ENCODE measurements at regions not wholly inside any gene's neighbourhood (a gene's known extent, or its start where the extent isn't known, plus 50 kb on each side); places are given as distances from the start of the nearest gene placed in this dataset.
A peak's percentile ranks its signal among the peaks of the same experiment; 100 is the strongest.

GRCh38 chr1:218785928-218786327, 387.8 kb upstream of the LYPLAL1 start:
- Histone ChIP-seq H3K4me3 (no peak overlapping the region), H3K27me3 (no peaks in the 10 kb centered on the region), H3K4me1 (peaks cover 0 to 4% (median 0%) of the 10 kb centered on the region in 3 donors), H3K9me3 (no peaks in the 10 kb centered on the region), H3K36me3 (no peaks in the 10 kb centered on the region), H3K27ac (peak overlapping the region in 1 of 4 donors; percentile 1)
- intact Hi-C loops (cut with DNase I) = no loop called here
- TF ChIP-seq POLR2A (IDR thresholded peaks at IDR 0.05) = no peak
- TF ChIP-seq CTCF (IDR thresholded peaks at IDR 0.05) = no peak
- DNase-seq = no peak
- WGBS, 2 donors = 22 to 47% methylated on average over 3 to 4 of the region's 4 CpGs

GRCh38 chr1:218787826-218788225, 385.9 kb upstream of the LYPLAL1 start:
- DNase-seq = no peak
- TF ChIP-seq POLR2A (IDR thresholded peaks at IDR 0.05) = no peak
- no peak for TF ChIP-seq CTCF (IDR thresholded peaks at IDR 0.05)
- intact Hi-C loops (cut with DNase I) = no loop called here

GRCh38 chr1:218796773-218797172, 376.9 kb upstream of the LYPLAL1 start:
- H3K27ac ChIP-seq = no peak overlapping the region
- no peaks in the 10 kb centered on the region for H3K36me3 ChIP-seq
- H3K4me3 ChIP-seq = no peak overlapping the region
- no peak for DNase-seq
- no peaks in the 10 kb centered on the region for H3K27me3 ChIP-seq
- H3K4me1 ChIP-seq = no peaks in the 10 kb centered on the region
- WGBS, 2 donors = 75 to 93% methylated on average over 3 of the region's 3 CpGs
- intact Hi-C loops (cut with DNase I) = no loop called here
- TF ChIP-seq CTCF (IDR thresholded peaks at IDR 0.05) = no peak
- TF ChIP-seq POLR2A (IDR thresholded peaks at IDR 0.05) = no peak
- H3K9me3 ChIP-seq = no peaks in the 10 kb centered on the region

More at GRCh38 chr1:218787826-218788225, 385.9 kb upstream of the LYPLAL1 start:
- no peak overlapping the region for H3K27ac ChIP-seq
- no peaks in the 10 kb centered on the region for H3K27me3 ChIP-seq
- peaks cover 0 to 4% (median 0%) of the 10 kb centered on the region in 3 donors for H3K4me1 ChIP-seq
- H3K9me3 ChIP-seq = no peaks in the 10 kb centered on the region
- no peaks in the 10 kb centered on the region for H3K36me3 ChIP-seq
- 62 to 79% methylated on average over 6 of the region's 6 CpGs for WGBS, 2 donors
- no peak overlapping the region for H3K4me3 ChIP-seq

- intact Hi-C loops (cut with DNase I) = no loop called here
- Histone ChIP-seq H3K27me3 (no peaks in the 10 kb centered on the region), H3K27ac (no peak overlapping the region), H3K9me3 (no peaks in the 10 kb centered on the region), H3K4me3 (no peak overlapping the region), H3K4me1 (no peaks in the 10 kb centered on the region), H3K36me3 (no peaks in the 10 kb centered on the region)
- no peak for DNase-seq
- TF ChIP-seq POLR2A (IDR thresholded peaks at IDR 0.05) (no peak), CTCF (IDR thresholded peaks at IDR 0.05) (no peak)
- WGBS, 2 donors = 82 to 93% methylated on average over 3 of the region's 3 CpGs
Measured at GRCh38 chr1:218802799-218803198, 370.9 kb upstream of the LYPLAL1 start.

GRCh38 chr1:218803351-218803997, 370.2 kb upstream of the LYPLAL1 start:
- Histone ChIP-seq H3K9me3 (no peaks in the 10 kb centered on the region), H3K27ac (no peak overlapping the region), H3K27me3 (no peaks in the 10 kb centered on the region), H3K4me1 (no peaks in the 10 kb centered on the region), H3K36me3 (no peaks in the 10 kb centered on the region), H3K4me3 (no peak overlapping the region)
- TF ChIP-seq POLR2A (IDR thresholded peaks at IDR 0.05) (no peak), CTCF (IDR thresholded peaks at IDR 0.05) (no peak)
- no peak for DNase-seq
- WGBS, 2 donors = 82 to 84% methylated on average over 3 of the region's 3 CpGs
- intact Hi-C loops (cut with DNase I) = no loop called here

Measured in esophagus squamous epithelium (tissue), 5 donors.